CD4-positive, alpha-beta T cell (primary cell): ENCODE measurements at regions not wholly inside any gene's neighbourhood (a gene's known extent, or its start where the extent isn't known, plus 50 kb on each side); places are given as distances from the start of the nearest gene placed in this dataset.
"Not testable (repeated sequence)": the region's sequence is repeated elsewhere in the genome, so short reads cannot be mapped to it uniquely, and the experiment has no call there.

ENCODE experiments used
- ATAC-seq: fragments of 200-7000 bp; cut with Tn5 transposase; one replicate; pipeline ENCODE4 v1.10.0; 2022; ENCODE audit warnings: mild to moderate bottlenecking; ENCODE audit not compliant: poor library complexity
- CTCF ChIA-PET: fragments of 350-600 bp; sonication (Branson Sonifier 250); formaldehyde crosslinking; loops from one replicate; lab custom pipeline; 2021; ENCODE audit warnings: antibody characterized with exemption, inconsistent platforms; lab: Charles Lee
- POLR2A ChIA-PET: fragments of 350-600 bp; sonication (Branson Sonifier 250); formaldehyde crosslinking; loops from one replicate; lab custom pipeline; 2021; ENCODE audit warnings: antibody characterized with exemption, inconsistent platforms; lab: Charles Lee
- DNase-seq, 14 experiments: peaks; one replicate each; pipeline ENCODE4 v3.0.0-alpha.2; 2013 to 2020; ENCODE audit warnings: mixed read lengths in 2 of 14
- H3K27ac ChIP-seq, 2 donors: one replicate each; pipeline versions ENCODE4 v1.5.1 to v1.7.0; 2013; ENCODE audit warnings: low read length in 2 of 2, low read depth in 1 of 2, mild to moderate bottlenecking in 1 of 2
- H3K27me3 ChIP-seq, 2 experiments: 1 replicate in 1 of 2; 2 replicates in 1 of 2; pipeline versions ENCODE4 v1.6.1 to v1.7.0; 2013; ENCODE audit warnings: low read length in 2 of 2, control low read depth in 1 of 2, mild to moderate bottlenecking in 1 of 2, moderate library complexity in 1 of 2; ENCODE audit not compliant: insufficient read depth in 2 of 2, control insufficient read depth in 1 of 2
- H3K36me3 ChIP-seq: one replicate; pipeline ENCODE4 v1.6.1; 2013; ENCODE audit warnings: low read length, control low read depth; ENCODE audit not compliant: insufficient read depth
- H3K4me1 ChIP-seq: one replicate; pipeline ENCODE4 v1.6.1; 2013; ENCODE audit warnings: low read length, control low read depth; ENCODE audit not compliant: insufficient read depth
- H3K4me3 ChIP-seq: one replicate; pipeline ENCODE4 v1.5.1; 2013; ENCODE audit warnings: mild to moderate bottlenecking, low read length, moderate library complexity
- H3K9me3 ChIP-seq, 2 experiments: 1 replicate in 1 of 2; 2 replicates in 1 of 2; pipeline versions ENCODE4 v1.6.1 to v1.7.0; 2013; ENCODE audit warnings: low read length in 2 of 2, mild to moderate bottlenecking in 2 of 2, control low read depth in 1 of 2, moderate library complexity in 1 of 2; ENCODE audit not compliant: control insufficient read depth in 1 of 2, insufficient read depth in 1 of 2
- H3K27ac Mint-ChIP-seq: one replicate; pipeline ENCODE4 v1.8.0; 2020; ENCODE audit warnings: mixed read lengths
- H3K27me3 Mint-ChIP-seq: one replicate; pipeline ENCODE4 v1.8.0; 2021; ENCODE audit warnings: mixed read lengths
- H3K36me3 Mint-ChIP-seq: one replicate; pipeline ENCODE4 v1.8.0; 2021; ENCODE audit warnings: low read depth, mixed read lengths
- H3K4me1 Mint-ChIP-seq: one replicate; pipeline ENCODE4 v1.8.0; 2021; ENCODE audit warnings: low read depth, mixed read lengths
- H3K4me3 Mint-ChIP-seq: one replicate; pipeline ENCODE4 v1.8.0; 2020; ENCODE audit warnings: mild to moderate bottlenecking, mixed read lengths
- H3K9me3 Mint-ChIP-seq: one replicate; pipeline ENCODE4 v1.8.0; 2020; ENCODE audit warnings: mixed read lengths
- intact Hi-C, 2 experiments: fragments of 100-400 bp; cut with DNase I in 1 of 2; cut with micrococcal nuclease in 1 of 2; formaldehyde crosslinking; loops; one replicate each; pipeline versions ENCODE4 v1.15.1 to v1.9.0; 2023 to 2025; cut with DNase I, micrococcal nuclease
- TF ChIP-seq, protein P1 (sequence below): fragments of 200-600 bp; IDR thresholded peaks from one replicate; pipeline ENCODE4 v1.8.0; 2022; ENCODE audit warnings: antibody characterized with exemption, mild to moderate bottlenecking

DNA sequence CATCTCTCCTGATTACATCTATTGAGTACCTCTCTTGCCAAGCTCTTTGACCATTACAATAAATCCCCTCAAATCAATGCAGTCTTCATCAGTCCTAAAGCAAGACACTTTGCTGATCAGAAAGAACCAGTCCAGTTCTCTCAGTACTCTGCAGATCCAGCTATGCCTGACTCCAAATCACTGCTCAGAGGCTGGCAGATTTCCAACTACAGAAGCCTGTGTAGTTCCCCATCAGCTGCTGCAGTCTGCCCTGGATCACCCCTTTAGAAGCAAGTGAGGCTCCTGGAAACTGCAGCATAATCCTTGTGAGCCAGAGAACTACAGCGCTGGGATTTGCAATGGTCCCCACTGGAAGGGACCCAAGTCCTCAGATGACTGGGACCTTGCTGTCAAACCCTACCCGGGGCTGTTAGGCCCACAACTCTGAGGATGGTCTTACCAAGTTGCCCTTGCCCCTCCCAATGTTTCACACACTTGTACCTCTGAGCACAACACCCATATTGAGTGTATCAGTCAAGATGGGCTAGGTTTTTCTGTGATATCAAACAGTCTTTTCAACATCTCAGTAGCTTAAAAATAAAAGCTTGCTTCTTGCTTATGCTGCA, 81.9 kb upstream of the TOPAZ1 start:
- no peaks in the 10 kb centered on the region for H3K9me3 Mint-ChIP-seq
- Histone ChIP-seq H3K27ac (no peak overlapping the region), H3K4me1 (no peaks in the 10 kb centered on the region), H3K27me3 (peaks cover 6 to 17% of the 10 kb centered on the region in 2 experiments), H3K36me3 (no peaks in the 10 kb centered on the region), H3K4me3 (no peak overlapping the region), H3K9me3 (no peaks in the 10 kb centered on the region)
- TF ChIP-seq, protein P1, sequence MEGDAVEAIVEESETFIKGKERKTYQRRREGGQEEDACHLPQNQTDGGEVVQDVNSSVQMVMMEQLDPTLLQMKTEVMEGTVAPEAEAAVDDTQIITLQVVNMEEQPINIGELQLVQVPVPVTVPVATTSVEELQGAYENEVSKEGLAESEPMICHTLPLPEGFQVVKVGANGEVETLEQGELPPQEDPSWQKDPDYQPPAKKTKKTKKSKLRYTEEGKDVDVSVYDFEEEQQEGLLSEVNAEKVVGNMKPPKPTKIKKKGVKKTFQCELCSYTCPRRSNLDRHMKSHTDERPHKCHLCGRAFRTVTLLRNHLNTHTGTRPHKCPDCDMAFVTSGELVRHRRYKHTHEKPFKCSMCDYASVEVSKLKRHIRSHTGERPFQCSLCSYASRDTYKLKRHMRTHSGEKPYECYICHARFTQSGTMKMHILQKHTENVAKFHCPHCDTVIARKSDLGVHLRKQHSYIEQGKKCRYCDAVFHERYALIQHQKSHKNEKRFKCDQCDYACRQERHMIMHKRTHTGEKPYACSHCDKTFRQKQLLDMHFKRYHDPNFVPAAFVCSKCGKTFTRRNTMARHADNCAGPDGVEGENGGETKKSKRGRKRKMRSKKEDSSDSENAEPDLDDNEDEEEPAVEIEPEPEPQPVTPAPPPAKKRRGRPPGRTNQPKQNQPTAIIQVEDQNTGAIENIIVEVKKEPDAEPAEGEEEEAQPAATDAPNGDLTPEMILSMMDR = no peak
- H3K4me3 Mint-ChIP-seq = no peak overlapping the region
- intact Hi-C loops = no loop called here
- H3K4me1 Mint-ChIP-seq = no peaks in the 10 kb centered on the region
- no peak for DNase-seq
- ATAC-seq = no peak
- H3K27me3 Mint-ChIP-seq = peaks cover 50% of the 10 kb centered on the region
- no peaks in the 10 kb centered on the region for H3K36me3 Mint-ChIP-seq
- H3K27ac Mint-ChIP-seq = no peak overlapping the region
- ChIA-PET CTCF (no interaction called here), POLR2A (no interaction called here)

DNA sequence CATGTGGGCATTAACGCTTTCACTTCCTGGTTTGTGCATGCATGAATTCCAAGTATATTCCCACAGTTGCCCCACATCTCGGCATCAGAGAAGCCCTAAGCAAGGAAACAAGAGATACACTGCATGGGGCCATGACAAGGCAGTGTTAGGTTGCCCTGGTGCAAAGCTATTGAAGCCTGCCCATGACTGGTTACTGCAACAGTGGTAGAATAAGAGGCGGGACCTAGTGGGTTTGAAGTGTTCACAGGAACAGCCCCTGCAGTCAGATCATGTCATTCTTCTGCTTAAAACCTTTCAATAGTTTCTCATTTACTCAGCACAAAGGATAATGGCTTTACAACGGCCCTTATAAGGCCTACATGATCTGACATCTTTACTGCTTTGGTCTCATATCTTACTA, 80.9 kb upstream of the TOPAZ1 start:
- Mint-ChIP-seq H3K4me3 (no peak overlapping the region), H3K36me3 (no peaks in the 10 kb centered on the region), H3K27me3 (peaks cover 46% of the 10 kb centered on the region), H3K9me3 (no peaks in the 10 kb centered on the region), H3K27ac (no peak overlapping the region), H3K4me1 (no peaks in the 10 kb centered on the region)
- Histone ChIP-seq H3K36me3 (no peaks in the 10 kb centered on the region), H3K27ac (no peak overlapping the region), H3K27me3 (peaks cover 6 to 8% of the 10 kb centered on the region in 2 experiments), H3K4me3 (no peak overlapping the region), H3K4me1 (no peaks in the 10 kb centered on the region), H3K9me3 (no peaks in the 10 kb centered on the region)
- ATAC-seq = no peak
- DNase-seq = no peak
- ChIA-PET POLR2A (no interaction called here), CTCF (no interaction called here)
- intact Hi-C loops = no loop called here
- TF ChIP-seq, protein P1 = no peak

DNA sequence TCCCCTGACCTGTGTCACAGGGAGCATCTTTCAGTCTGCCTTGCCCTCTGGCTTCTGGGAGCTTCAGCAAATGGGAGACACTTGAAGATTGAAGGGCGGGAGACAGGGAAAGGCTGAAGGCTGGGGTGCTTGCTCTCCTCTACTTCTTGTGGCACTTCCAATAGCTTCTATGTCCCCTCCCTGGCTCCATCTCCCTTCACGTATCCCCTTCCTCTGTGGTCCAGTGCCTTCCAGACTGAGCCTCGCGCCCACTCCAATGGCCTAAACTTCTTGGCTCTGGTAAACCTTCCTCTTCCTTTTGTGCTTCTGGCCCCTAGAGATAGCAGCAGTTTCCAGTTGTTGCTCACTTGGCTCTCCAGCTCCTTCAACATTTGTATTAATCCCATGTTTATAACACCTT, 69.8 kb upstream of the TOPAZ1 start:
- intact Hi-C loops = no loop called here
- Histone ChIP-seq H3K36me3 (no peaks in the 10 kb centered on the region), H3K9me3 (peaks cover 0 to 10% of the 10 kb centered on the region in 2 experiments), H3K4me1 (no peaks in the 10 kb centered on the region), H3K27ac (no peak overlapping the region), H3K4me3 (no peak overlapping the region), H3K27me3 (peaks cover 5 to 6% of the 10 kb centered on the region in 2 experiments)
- Mint-ChIP-seq H3K4me1 (no peaks in the 10 kb centered on the region), H3K9me3 (no peaks in the 10 kb centered on the region), H3K4me3 (no peak overlapping the region), H3K27ac (no peak overlapping the region), H3K36me3 (no peaks in the 10 kb centered on the region), H3K27me3 (peaks cover 46% of the 10 kb centered on the region)
- TF ChIP-seq, protein P1 = no peak
- ChIA-PET CTCF (no interaction called here), POLR2A (no interaction called here)
- no peak for ATAC-seq
- no peak for DNase-seq

DNA sequence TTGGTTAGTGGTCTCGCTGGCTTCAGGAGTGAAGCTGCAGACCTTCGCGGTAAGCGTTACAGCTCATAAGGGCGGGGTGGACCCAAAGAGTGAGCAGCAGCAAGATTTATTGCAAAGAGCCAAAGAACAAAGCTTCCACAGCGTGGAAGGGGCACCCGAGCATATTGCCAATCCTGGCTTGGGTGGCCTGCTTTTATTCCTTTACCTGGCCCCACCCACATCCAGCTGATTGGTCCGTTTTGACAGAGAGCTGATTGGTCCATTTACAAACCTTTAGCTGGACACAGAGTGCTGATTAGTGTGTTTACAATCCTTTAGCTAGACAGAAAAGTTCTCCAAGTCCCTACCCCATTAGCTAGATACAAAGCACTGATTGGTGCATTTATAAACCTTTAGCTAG, 69.0 kb upstream of the TOPAZ1 start:
- H3K9me3 ChIP-seq = peaks cover 0 to 10% of the 10 kb centered on the region in 2 experiments
- H3K27ac Mint-ChIP-seq, H3K36me3 ChIP-seq, H3K36me3 Mint-ChIP-seq, DNase-seq, H3K4me3 ChIP-seq, intact Hi-C loops, CTCF ChIA-PET, POLR2A ChIA-PET, H3K27ac ChIP-seq, ATAC-seq, H3K4me1 Mint-ChIP-seq, H3K27me3 ChIP-seq, H3K4me1 ChIP-seq, H3K4me3 Mint-ChIP-seq, H3K9me3 Mint-ChIP-seq: not testable (repeated sequence)
- peaks cover 43% of the 10 kb centered on the region for H3K27me3 Mint-ChIP-seq
